ENCODE measurements at regions not wholly inside any gene's neighbourhood (a gene's known extent, or its start where the extent isn't known, plus 50 kb on each side); places are given as distances from the start of the nearest gene placed in this dataset.

DNA sequence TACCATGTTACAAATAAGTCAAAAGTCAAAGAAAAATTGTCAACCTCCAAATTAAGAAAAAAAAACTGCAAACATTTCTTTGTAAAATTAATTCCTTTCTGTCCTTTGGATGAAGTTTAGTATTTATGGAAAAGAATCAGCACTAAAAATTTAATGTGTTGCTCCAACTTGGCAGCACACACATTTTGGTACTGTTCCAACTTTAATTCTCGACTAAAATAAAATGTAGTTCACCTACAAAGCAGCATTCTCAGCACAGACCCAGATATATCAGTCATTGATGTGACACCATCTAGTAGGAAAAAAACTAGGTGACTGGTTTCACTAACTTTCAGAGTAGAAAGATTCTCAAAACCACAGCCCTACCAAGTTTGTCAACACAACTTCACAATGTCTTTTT lies 131.7 kb upstream of the ROBO2 start:
- Histone ChIP-seq H3K18ac (ENCODE audit: extremely low read depth, low read length) (no peak overlapping the region), H4K91ac (replicated peaks; ENCODE audit: insufficient read length, low read length) (no peak overlapping the region), H3K23me2 (ENCODE audit: low read depth, low read length) (no peaks in the 10 kb centered on the region), H2BK12ac (ENCODE audit: low read depth, low read length) (no peak overlapping the region), H2BK120ac (replicated peaks; ENCODE audit: low read depth, low read length) (no peak overlapping the region), H3K23ac (ENCODE audit: insufficient read length) (no peak overlapping the region), H3K79me1 (ENCODE audit: low read depth, low read length) (no peaks in the 10 kb centered on the region), H2AK5ac (ENCODE audit: low read depth, low read length) (no peak overlapping the region), H3K36me3 (ENCODE audit: control insufficient read depth in 2 of 4, insufficient read depth in 4 of 4, low read length in 3 of 4) (no peaks in the 10 kb centered on the region), H3K9ac (replicated peaks in 1 of 4; ENCODE audit: extremely low read depth in 1 of 4, low read depth in 3 of 4, low read length in 3 of 4) (no peak overlapping the region), H3K4ac (replicated peaks; ENCODE audit: insufficient read length, low read depth, low read length) (no peak overlapping the region), H4K5ac (ENCODE audit: insufficient read length, low read depth, low read length) (no peak overlapping the region), H3K9me3 (ENCODE audit: insufficient read depth in 2 of 2, low read depth in 1 of 2, low read length in 1 of 2) (no peaks in the 10 kb centered on the region; a peak in 1 of 4 replicates), H4K20me1 (replicated peaks in 1 of 2; ENCODE audit: control insufficient read depth in 1 of 2, insufficient read depth in 2 of 2, low read length in 2 of 2) (no peaks in the 10 kb centered on the region), H4K8ac (ENCODE audit: extremely low read depth, insufficient read depth, low read length) (no peak overlapping the region), H3K27me3 (replicated peaks in 1 of 4; ENCODE audit: control insufficient read depth in 3 of 4, extremely low read depth in 1 of 4, insufficient read depth in 3 of 4, low read length in 3 of 4) (no peaks in the 10 kb centered on the region), H3K4me3 (ENCODE audit: extremely low read depth in 1 of 4, insufficient read depth in 2 of 4, low read depth in 3 of 4, low read length in 4 of 4) (no peak overlapping the region), H3K79me2 (ENCODE audit: control insufficient read depth in 1 of 2, insufficient read depth in 2 of 2, low read length in 2 of 2) (no peaks in the 10 kb centered on the region), H3K4me2 (ENCODE audit: insufficient read depth in 1 of 2, low read depth in 2 of 2, low read length in 2 of 2) (no peak overlapping the region), H3K56ac (replicated peaks; ENCODE audit: insufficient read length, low read depth, low read length) (no peak overlapping the region), H3K14ac (ENCODE audit: insufficient read length) (no peak overlapping the region), H2BK15ac (ENCODE audit: low read length) (no peak overlapping the region), H2AFZ (ENCODE audit: low read length) (0 out of 2 replicates have a peak overlapping the region, but pooled peaks have one; percentile 26), H3K4me1 (replicated peaks in 1 of 4; ENCODE audit: control insufficient read depth in 3 of 4, insufficient read depth in 4 of 4, low read length in 3 of 4) (no peaks in the 10 kb centered on the region), H2BK20ac (ENCODE audit: low read length) (no peak overlapping the region), H2BK5ac (ENCODE audit: low read depth, low read length) (no peak overlapping the region), H3K27ac (ENCODE audit: low read depth, low read length) (no peak overlapping the region)
- TF ChIP-seq NANOG (IDR thresholded peaks at IDR 0.05; ENCODE audit: insufficient read depth, low read depth, low read length, poor library complexity, severe bottlenecking): no peak
- no peak for TF ChIP-seq CBX5 (IDR thresholded peaks at IDR 0.05; ENCODE audit: low read depth, low read length)
- TF ChIP-seq CBX8 (IDR thresholded peaks at IDR 0.05; ENCODE audit: borderline replicate concordance, low read depth, low read length): no peak
- FAIRE-seq: no peak
- CTCF ChIA-PET (ENCODE audit: partially characterized antibody): interaction anchor here (0.6 kb wide), 1 partner anchor 232 kb away, joined by 3 read pairs; no protein-coding TSS in a partner anchor
- DNase-seq (ENCODE audit: low read depth in 1 of 2, low spot score in 2 of 2): no peak
- WGBS, 2 experiments (ENCODE audit: extremely low coverage in 1 of 2, insufficient coverage in 1 of 2, insufficient read length in 1 of 2, insufficient replicate concordance in 2 of 2, low coverage in 1 of 2, low lambda C conversion rate in 2 of 2, missing lambda C conversion rate in 1 of 2): 92% methylated on average over 1 of the region's 1 CpG; no CpG with 5 or more reads in 1 of the 2 experiments
- POLR2A ChIA-PET (ENCODE audit: partially characterized antibody): no interaction called here

Data from H1 (cell line).